IMR-90 (cell line): ENCODE measurements at regions not wholly inside any gene's neighbourhood (a gene's known extent, or its start where the extent isn't known, plus 50 kb on each side); places are given as distances from the start of the nearest gene placed in this dataset.

Experiments
- ATAC-seq: fragments of 200-7000 bp; cut with Tn5 transposase; 2 replicates; pipeline ENCODE4 v1.9.1; 2020; ENCODE audit warnings: low read depth, mild to moderate bottlenecking, moderate library complexity
- BruUV-seq: library from RNA; stranded (reverse); fragments of 400-500 nt; replicated peaks from 2 replicates; lab custom pipeline; 2021; lab: Mats Ljungman, UMichigan
- CTCF ChIA-PET: fragments of 300-600 bp; formaldehyde crosslinking; extraction: SDS; loops from one replicate; lab custom pipeline; 2021; ENCODE audit warnings: antibody characterized with exemption; lab: Yijun Ruan, JAX
- POLR2A ChIA-PET: fragments of 300-600 bp; sonication (Branson Sonifier 250); formaldehyde crosslinking; loops from one replicate; lab custom pipeline; 2022; ENCODE audit warnings: antibody characterized with exemption; ENCODE audit not compliant: unreplicated experiment; lab: Charles Lee
- DNase-seq: peaks from one replicate; pipeline ENCODE4 v3.0.0; 2013
- H2AFZ ChIP-seq: replicated peaks from 2 replicates; pipeline ENCODE3; 2013; ENCODE audit warnings: low read length, mild to moderate bottlenecking; ENCODE audit not compliant: poor library complexity
- H2AK5ac ChIP-seq: 2 replicates; pipeline ENCODE4 v1.6.1; 2013; ENCODE audit warnings: low read depth, low read length, inconsistent platforms
- H2AK9ac ChIP-seq: replicated peaks from 2 replicates; pipeline ENCODE3; 2013; ENCODE audit warnings: mild to moderate bottlenecking, low read depth, low read length, moderate library complexity; ENCODE audit not compliant: poor library complexity
- H2BK120ac ChIP-seq: 2 replicates; pipeline ENCODE4 v1.6.1; 2013; ENCODE audit warnings: low read depth, low read length, inconsistent platforms
- H2BK15ac ChIP-seq: 3 replicates; pipeline ENCODE4 v1.6.1; 2013; ENCODE audit warnings: low read depth, low read length, inconsistent platforms
- H2BK20ac ChIP-seq: 2 replicates; pipeline ENCODE4 v1.6.1; 2013; ENCODE audit warnings: low read depth, mild to moderate bottlenecking, inconsistent platforms, low read length, moderate library complexity
- H2BK5ac ChIP-seq: 2 replicates; pipeline ENCODE4 v1.6.1; 2013; ENCODE audit warnings: mild to moderate bottlenecking, low read depth, low read length, inconsistent platforms; ENCODE audit not compliant: poor library complexity, severe bottlenecking
- H3K14ac ChIP-seq: replicated peaks from 2 replicates; pipeline ENCODE4 v1.6.1; 2013; ENCODE audit warnings: low read depth, low read length, inconsistent platforms
- H3K18ac ChIP-seq: 2 replicates; pipeline ENCODE4 v1.6.1; 2013; ENCODE audit warnings: low read depth, low read length, control low read depth
- H3K23ac ChIP-seq: 2 replicates; pipeline ENCODE4 v1.6.1; 2013; ENCODE audit warnings: low read depth, low read length, inconsistent platforms
- H3K27ac ChIP-seq: 2 replicates; pipeline ENCODE4 v1.5.1; 2013; ENCODE audit warnings: mild to moderate bottlenecking, control low read depth, low read length; ENCODE audit not compliant: insufficient read depth
- H3K27me3 ChIP-seq: 2 replicates; pipeline ENCODE4 v1.6.1; 2013; ENCODE audit warnings: low read length; ENCODE audit not compliant: control insufficient read depth, insufficient read depth
- H3K36me3 ChIP-seq: 2 replicates; pipeline ENCODE4 v1.6.1; 2013; ENCODE audit warnings: low read length, mixed read lengths; ENCODE audit not compliant: control insufficient read depth, insufficient read depth
- H3K4ac ChIP-seq: 2 replicates; pipeline ENCODE4 v1.6.1; 2013; ENCODE audit warnings: low read depth, low read length, inconsistent platforms
- H3K4me1 ChIP-seq: 2 replicates; pipeline ENCODE4 v1.6.1; 2013; ENCODE audit warnings: low read length, mixed read lengths; ENCODE audit not compliant: control insufficient read depth, insufficient read depth
- H3K4me2 ChIP-seq: 2 replicates; pipeline ENCODE4 v1.6.1; 2013; ENCODE audit warnings: low read depth, mild to moderate bottlenecking, control low read depth, low read length, moderate library complexity
- H3K4me3 ChIP-seq: 2 replicates; pipeline ENCODE4 v1.5.1; 2013; ENCODE audit warnings: low read depth, mild to moderate bottlenecking, control low read depth, low read length, moderate library complexity; ENCODE audit not compliant: insufficient read depth
- H3K56ac ChIP-seq: 2 replicates; pipeline ENCODE4 v1.6.1; 2013; ENCODE audit warnings: low read length, inconsistent platforms; ENCODE audit not compliant: insufficient read depth; ENCODE audit errors: extremely low read depth
- H3K79me1 ChIP-seq, 2 experiments: 2 replicates each; pipeline ENCODE4 v1.6.1; 2013; ENCODE audit warnings: low read length in 2 of 2, inconsistent platforms in 1 of 2, low read depth in 1 of 2
- H3K9ac ChIP-seq: 2 replicates; pipeline ENCODE4 v1.6.1; 2013; ENCODE audit warnings: low read depth, low read length, control low read depth
- H3K9me1 ChIP-seq: 2 replicates; pipeline ENCODE4 v1.6.1; 2013; ENCODE audit warnings: low read length, inconsistent platforms; ENCODE audit not compliant: insufficient read depth
- H3K9me3 ChIP-seq: 2 replicates; pipeline ENCODE4 v1.6.1; 2013; ENCODE audit warnings: low read length; ENCODE audit not compliant: control insufficient read depth, insufficient read depth
- H4K20me1 ChIP-seq: 2 replicates; pipeline ENCODE4 v1.6.1; 2013; ENCODE audit warnings: low read length, inconsistent platforms; ENCODE audit not compliant: insufficient read depth
- H4K5ac ChIP-seq: 2 replicates; pipeline ENCODE4 v1.6.1; 2013; ENCODE audit warnings: mild to moderate bottlenecking, low read depth, low read length, control low read depth
- H4K8ac ChIP-seq, 2 experiments: 2 replicates each; pipeline ENCODE4 v1.6.1; 2013; ENCODE audit warnings: low read depth in 2 of 2, low read length in 2 of 2, control low read depth in 1 of 2, inconsistent platforms in 1 of 2
- H4K91ac ChIP-seq: 2 replicates; pipeline ENCODE4 v1.6.1; 2013; ENCODE audit warnings: low read depth, low read length, inconsistent platforms; ENCODE audit not compliant: insufficient read depth
- BHLHE40 ChIP-seq: fragments of 150-350 bp; IDR thresholded peaks from 2 replicates; pipeline ENCODE4 v1.6.1; 2016; ENCODE audit warnings: mild to moderate bottlenecking, low read depth, low read length
- CEBPB ChIP-seq: IDR thresholded peaks from 2 replicates; pipeline ENCODE4 v1.6.1; 2012; ENCODE audit warnings: low read depth, low read length, improper control_type of control experiment
- CTCF ChIP-seq: conservative IDR thresholded peaks from 2 replicates; pipeline ENCODE4 v1.5.1; 2012; ENCODE audit warnings: mild to moderate bottlenecking, low read depth, low read length, improper control_type of control experiment
- ELK1 ChIP-seq: fragments of 150-350 bp; IDR thresholded peaks from 2 replicates; pipeline ENCODE4 v1.6.1; 2016; ENCODE audit warnings: low read depth, mild to moderate bottlenecking, low read length, moderate library complexity, borderline replicate concordance
- FOS ChIP-seq: fragments of 150-350 bp; IDR thresholded peaks from 2 replicates; pipeline ENCODE4 v1.6.1; 2016; ENCODE audit warnings: low read depth, low read length
- MAFK ChIP-seq: IDR thresholded peaks from 2 replicates; pipeline ENCODE4 v1.6.1; 2012; ENCODE audit warnings: low read depth, low read length, improper control_type of control experiment
- MAZ ChIP-seq: IDR thresholded peaks from 2 replicates; pipeline ENCODE4 v1.6.1; 2012; ENCODE audit warnings: low read depth, mild to moderate bottlenecking, low read length, improper control_type of control experiment, moderate library complexity, borderline replicate concordance
- MXI1 ChIP-seq: IDR thresholded peaks from 2 replicates; pipeline ENCODE4 v1.6.1; 2012; ENCODE audit warnings: low read depth, mild to moderate bottlenecking, low read length, moderate library complexity, borderline replicate concordance
- NFE2L2 ChIP-seq: fragments of 150-350 bp; IDR thresholded peaks from 2 replicates; pipeline ENCODE4 v1.6.1; 2016; ENCODE audit warnings: low read depth, mild to moderate bottlenecking, low read length
- POLR2A ChIP-seq: IDR thresholded peaks from 2 replicates; pipeline ENCODE4 v1.6.1; 2012; ENCODE audit warnings: mild to moderate bottlenecking, low read depth, low read length
- RFX5 ChIP-seq: IDR thresholded peaks from 2 replicates; pipeline ENCODE4 v1.8.0; 2012; ENCODE audit warnings: low read depth, mild to moderate bottlenecking, low read length, moderate library complexity
- SMC3 ChIP-seq: fragments of 150-350 bp; IDR thresholded peaks from 2 replicates; pipeline ENCODE4 v1.6.1; 2016; ENCODE audit warnings: low read depth, mild to moderate bottlenecking, antibody characterized with exemption, low read length, moderate library complexity
- USF2 ChIP-seq: fragments of 150-350 bp; IDR thresholded peaks from 2 replicates; pipeline ENCODE4 v1.6.1; 2017; ENCODE audit warnings: mild to moderate bottlenecking, antibody characterized with exemption, low read length, low read depth
- WGBS, 2 experiments: methylation state at CpG; one replicate each; pipeline versions ENCODE4 v1.1.5 to v1.1.7; 2013; ENCODE audit warnings: missing lambda C conversion rate in 2 of 2; ENCODE audit not compliant: insufficient read length in 1 of 2; ENCODE audit errors: extremely low coverage in 2 of 2; 5-methylcytosine and 5-hydroxymethylcytosine counted together
- dilution Hi-C: fragments of 300-500 bp; cut with HindIII; formaldehyde crosslinking; loops from one replicate; pipeline ENCODE4 v1.14.3; 2018; ENCODE audit warnings: low sequenced_read_pairs; ENCODE audit not compliant: unreplicated experiment
- in situ Hi-C: fragments of 300-500 bp; cut with MboI; formaldehyde crosslinking; loops from 3 replicates; pipeline ENCODE4 v1.14.3; 2019; ENCODE audit warnings: low sequenced_read_pairs, inconsistent platforms, mixed read lengths
- intact Hi-C: fragments of 100-400 bp; cut with micrococcal nuclease; formaldehyde crosslinking; loops from 2 replicates; pipeline ENCODE4 v1.10.0; 2022

- H3K4me3 ChIP-seq: no peak overlapping the region
- no peaks in the 10 kb centered on the region; the same call in 1 of the 2 replicates for H3K9me3 ChIP-seq
- no peak overlapping the region for H3K14ac ChIP-seq
- H3K9me1 ChIP-seq: no peaks in the 10 kb centered on the region
- H4K8ac ChIP-seq: no peak overlapping the region
- no peaks in the 10 kb centered on the region for H3K36me3 ChIP-seq
- no peak for TF ChIP-seq FOS
- TF ChIP-seq ELK1: no peak
- TF ChIP-seq CTCF: no peak
- TF ChIP-seq RFX5: no peak
- no peak for TF ChIP-seq POLR2A
- no peak for TF ChIP-seq BHLHE40
- TF ChIP-seq USF2: no peak
- TF ChIP-seq NFE2L2: no peak
- TF ChIP-seq MAFK: no peak
- TF ChIP-seq MAZ: no peak
- TF ChIP-seq CEBPB: no peak
- TF ChIP-seq MXI1: no peak
- TF ChIP-seq SMC3: no peak
- ChIA-PET POLR2A (no interaction called here), CTCF (interaction anchor here (1.1 to 2.2 kb wide), 3 partner anchors 9 to 24 kb away, joined by 3 to 7 read pairs (median 4); no protein-coding TSS in a partner anchor)
- no peak overlapping the region for H3K27ac ChIP-seq
- BruUV-seq: no TSS peak
- no peak overlapping the region for H3K56ac ChIP-seq
- no peaks in the 10 kb centered on the region for H3K79me1 ChIP-seq
- no peak overlapping the region for H2BK15ac ChIP-seq
- H3K27me3 ChIP-seq: no peaks in the 10 kb centered on the region
- 91% methylated on average over 6 of the region's 13 CpGs; no CpG with 5 or more reads in 1 of the 2 experiments for WGBS, 2 experiments
- H2AFZ ChIP-seq: no peak overlapping the region
- ATAC-seq (no peak), DNase-seq (no peak)
- intact Hi-C loops (loop anchor here (10.0 kb wide), 1 partner anchor 117 kb away; no protein-coding TSS in a partner anchor), dilution Hi-C loops (no loop called here), in situ Hi-C loops (no loop called here)
- no peak overlapping the region for H3K18ac ChIP-seq
- no peaks in the 10 kb centered on the region for H3K4me1 ChIP-seq
- no peak overlapping the region for H2AK9ac ChIP-seq
- no peak overlapping the region for H2BK120ac ChIP-seq
- no peak overlapping the region for H3K23ac ChIP-seq
- H3K4me2 ChIP-seq: no peak overlapping the region
- H4K20me1 ChIP-seq: no peaks in the 10 kb centered on the region
- H3K9ac ChIP-seq: no peak overlapping the region
- H2AK5ac ChIP-seq: no peak overlapping the region
- no peak overlapping the region for H4K5ac ChIP-seq
- H4K91ac ChIP-seq: no peak overlapping the region; the same call in 1 of the 2 replicates
- no peak overlapping the region for H2BK5ac ChIP-seq
- no peak overlapping the region for H3K4ac ChIP-seq
- H2BK20ac ChIP-seq: no peak overlapping the region
These were observed 106.6 kb upstream of the DAP start for GRCh38 chr5:10867389-10868303.
